Keratinocyte (primary cell): ENCODE measurements at regions not wholly inside any gene's neighbourhood (a gene's known extent, or its start where the extent isn't known, plus 50 kb on each side); places are given as distances from the start of the nearest gene placed in this dataset.

Source experiments
- EZH2 ChIP-seq: IDR thresholded peaks from one replicate; pipeline ENCODE4 v1.6.1; 2012; ENCODE audit warnings: inconsistent platforms, mild to moderate bottlenecking, low read length, moderate library complexity
- TF ChIP-seq, protein P1 (sequence below), 3 experiments: IDR thresholded peaks in 1 of 3; conservative IDR thresholded peaks in 1 of 3; optimal IDR thresholded peaks in 1 of 3; 2 replicates in 2 of 3; 3 replicates in 1 of 3; pipeline versions ENCODE3 to v1.5.1; 2011; ENCODE audit warnings: low read length in 3 of 3, mild to moderate bottlenecking in 3 of 3, moderate library complexity in 2 of 3, control low read depth in 1 of 3, inconsistent platforms in 1 of 3; ENCODE audit not compliant: insufficient read depth in 2 of 3; ENCODE audit errors: extremely low read depth in 1 of 3

DNA sequence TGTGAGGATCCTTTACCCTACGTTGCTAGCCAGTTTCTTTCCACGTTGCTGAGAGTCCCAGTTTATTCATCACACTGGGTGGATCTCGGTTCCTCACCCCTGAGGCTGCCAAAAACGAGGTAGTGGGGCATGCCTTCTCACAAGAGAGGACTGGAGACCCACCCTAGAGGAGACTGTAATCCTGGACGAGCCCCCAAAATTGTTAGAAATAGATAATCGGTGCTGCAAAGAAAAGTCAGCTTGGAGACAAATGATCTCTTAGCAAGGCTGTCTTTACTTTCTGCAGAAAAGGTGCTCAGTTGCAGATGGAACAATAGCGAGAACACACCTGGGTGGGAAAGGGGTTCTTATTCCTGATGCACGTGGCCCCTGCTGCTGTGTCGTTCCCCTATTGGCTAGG is 101.8 kb downstream of the TMEM167A start:
- TF ChIP-seq, protein P1, sequence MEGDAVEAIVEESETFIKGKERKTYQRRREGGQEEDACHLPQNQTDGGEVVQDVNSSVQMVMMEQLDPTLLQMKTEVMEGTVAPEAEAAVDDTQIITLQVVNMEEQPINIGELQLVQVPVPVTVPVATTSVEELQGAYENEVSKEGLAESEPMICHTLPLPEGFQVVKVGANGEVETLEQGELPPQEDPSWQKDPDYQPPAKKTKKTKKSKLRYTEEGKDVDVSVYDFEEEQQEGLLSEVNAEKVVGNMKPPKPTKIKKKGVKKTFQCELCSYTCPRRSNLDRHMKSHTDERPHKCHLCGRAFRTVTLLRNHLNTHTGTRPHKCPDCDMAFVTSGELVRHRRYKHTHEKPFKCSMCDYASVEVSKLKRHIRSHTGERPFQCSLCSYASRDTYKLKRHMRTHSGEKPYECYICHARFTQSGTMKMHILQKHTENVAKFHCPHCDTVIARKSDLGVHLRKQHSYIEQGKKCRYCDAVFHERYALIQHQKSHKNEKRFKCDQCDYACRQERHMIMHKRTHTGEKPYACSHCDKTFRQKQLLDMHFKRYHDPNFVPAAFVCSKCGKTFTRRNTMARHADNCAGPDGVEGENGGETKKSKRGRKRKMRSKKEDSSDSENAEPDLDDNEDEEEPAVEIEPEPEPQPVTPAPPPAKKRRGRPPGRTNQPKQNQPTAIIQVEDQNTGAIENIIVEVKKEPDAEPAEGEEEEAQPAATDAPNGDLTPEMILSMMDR (optimal IDR thresholded peaks at IDR 0.05 in 1 of 3, IDR thresholded peaks at IDR 0.05 in 1 of 3, conservative IDR thresholded peaks at IDR 0.05 in 1 of 3; ENCODE audit: extremely low read depth in 1 of 3, insufficient read depth in 2 of 3, low read length in 3 of 3) = no peak
- no peak for TF ChIP-seq EZH2
